DOHH2 (cell line): ENCODE measurements at regions not wholly inside any gene's neighbourhood (a gene's known extent, or its start where the extent isn't known, plus 50 kb on each side); places are given as distances from the start of the nearest gene placed in this dataset.

Source experiments
- EZH2phosphoT487 ChIP-seq: fragments of 200-600 bp; sonication (generic); IDR thresholded peaks from 2 replicates; pipeline ENCODE4 v1.6.1; 2017; ENCODE audit warnings: borderline replicate concordance, mild to moderate bottlenecking, antibody characterized with exemption, low read length, moderate library complexity, mixed read lengths
- TF ChIP-seq, protein P1 (sequence below): fragments of 200-600 bp; sonication (generic); IDR thresholded peaks from one replicate; pipeline ENCODE4 v1.5.1; 2014; ENCODE audit warnings: antibody characterized with exemption, mild to moderate bottlenecking, low read depth, low read length; ENCODE audit not compliant: poor library complexity, severe bottlenecking

DNA sequence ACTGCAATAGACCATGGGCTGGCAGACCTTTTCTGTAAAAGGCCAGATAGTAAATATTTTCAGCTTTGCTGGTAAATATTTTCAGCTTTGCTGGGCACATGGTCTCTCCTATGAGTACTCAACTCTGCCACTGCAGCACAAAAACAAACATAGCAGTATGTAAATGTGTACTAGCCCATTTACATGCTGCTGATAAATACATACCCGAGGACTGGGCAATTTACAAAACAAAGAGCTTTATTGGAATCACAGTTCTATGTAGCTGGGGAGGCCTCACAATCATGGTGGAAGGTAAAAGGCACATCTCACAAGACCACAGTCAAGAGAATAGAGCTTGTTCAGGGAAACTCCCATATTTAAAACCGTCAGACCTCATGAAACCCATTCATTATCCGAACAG, 793.0 kb downstream of the EDEM1 start:
- TF ChIP-seq, protein P1, sequence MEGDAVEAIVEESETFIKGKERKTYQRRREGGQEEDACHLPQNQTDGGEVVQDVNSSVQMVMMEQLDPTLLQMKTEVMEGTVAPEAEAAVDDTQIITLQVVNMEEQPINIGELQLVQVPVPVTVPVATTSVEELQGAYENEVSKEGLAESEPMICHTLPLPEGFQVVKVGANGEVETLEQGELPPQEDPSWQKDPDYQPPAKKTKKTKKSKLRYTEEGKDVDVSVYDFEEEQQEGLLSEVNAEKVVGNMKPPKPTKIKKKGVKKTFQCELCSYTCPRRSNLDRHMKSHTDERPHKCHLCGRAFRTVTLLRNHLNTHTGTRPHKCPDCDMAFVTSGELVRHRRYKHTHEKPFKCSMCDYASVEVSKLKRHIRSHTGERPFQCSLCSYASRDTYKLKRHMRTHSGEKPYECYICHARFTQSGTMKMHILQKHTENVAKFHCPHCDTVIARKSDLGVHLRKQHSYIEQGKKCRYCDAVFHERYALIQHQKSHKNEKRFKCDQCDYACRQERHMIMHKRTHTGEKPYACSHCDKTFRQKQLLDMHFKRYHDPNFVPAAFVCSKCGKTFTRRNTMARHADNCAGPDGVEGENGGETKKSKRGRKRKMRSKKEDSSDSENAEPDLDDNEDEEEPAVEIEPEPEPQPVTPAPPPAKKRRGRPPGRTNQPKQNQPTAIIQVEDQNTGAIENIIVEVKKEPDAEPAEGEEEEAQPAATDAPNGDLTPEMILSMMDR = no peak
- no peak for TF ChIP-seq EZH2phosphoT487
